Epithelial cell of proximal tubule (primary cell): ENCODE measurements at regions not wholly inside any gene's neighbourhood (a gene's known extent, or its start where the extent isn't known, plus 50 kb on each side); places are given as distances from the start of the nearest gene placed in this dataset.
"Not testable (repeated sequence)": the region's sequence is repeated elsewhere in the genome, so short reads cannot be mapped to it uniquely, and the experiment has no call there.

Source experiments
- DNase-seq: peaks from one replicate; pipeline ENCODE4 v3.0.0-alpha.2; 2011; ENCODE audit warnings: low read depth
- H3K4me3 ChIP-seq: 2 replicates; pipeline ENCODE4 v1.5.1; 2011; ENCODE audit warnings: low read depth, mild to moderate bottlenecking, low read length
- TF ChIP-seq, protein P1 (sequence below): conservative IDR thresholded peaks from 2 replicates; pipeline ENCODE4 v1.5.1; 2012; ENCODE audit warnings: low read depth, mild to moderate bottlenecking, low read length

DNA sequence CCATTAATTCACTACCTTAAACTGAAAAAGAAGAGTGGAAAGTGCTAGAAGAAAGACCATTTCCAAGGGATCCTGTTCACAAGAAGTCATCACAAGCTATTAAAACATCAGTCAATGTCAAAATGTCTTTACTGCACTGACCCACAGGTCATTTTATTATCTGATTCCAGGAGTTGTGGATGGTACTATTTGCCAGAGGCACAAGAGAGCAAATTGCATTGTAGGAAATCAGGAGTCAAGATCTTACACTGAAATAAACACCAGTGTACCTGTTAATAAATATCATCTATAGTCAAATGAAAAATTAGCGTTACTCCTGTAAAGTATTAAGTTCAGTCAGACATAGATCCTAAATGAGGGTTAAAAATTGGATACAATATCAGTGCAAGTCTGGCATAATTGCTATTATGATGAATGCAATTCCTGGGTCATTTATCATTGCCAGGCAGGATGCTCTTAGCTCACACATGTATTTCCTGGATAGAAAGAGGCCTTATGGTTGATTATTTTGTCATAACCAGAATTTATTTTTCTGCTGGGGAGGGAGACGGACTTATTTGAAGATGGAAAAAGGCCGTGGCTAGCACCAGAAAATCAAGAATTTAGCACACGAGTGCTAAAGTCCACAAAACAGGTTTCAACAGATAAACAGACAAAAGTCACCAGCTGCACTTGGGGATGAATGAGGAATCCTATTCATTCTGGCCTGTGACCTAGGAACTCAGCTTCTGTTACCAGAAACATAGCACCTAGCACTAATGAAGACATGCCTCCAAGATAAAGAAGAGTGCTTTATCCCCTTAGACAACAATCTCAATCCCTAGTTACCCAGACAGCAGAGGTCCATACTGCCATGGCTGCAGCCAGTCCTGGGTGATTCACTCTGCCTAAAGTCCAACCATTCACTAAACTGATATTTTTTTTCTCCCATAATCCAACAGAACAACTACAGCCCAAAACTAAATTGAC, 683.1 kb upstream of the POM121L12 start:
- no peak overlapping the region for H3K4me3 ChIP-seq
- TF ChIP-seq, protein P1, sequence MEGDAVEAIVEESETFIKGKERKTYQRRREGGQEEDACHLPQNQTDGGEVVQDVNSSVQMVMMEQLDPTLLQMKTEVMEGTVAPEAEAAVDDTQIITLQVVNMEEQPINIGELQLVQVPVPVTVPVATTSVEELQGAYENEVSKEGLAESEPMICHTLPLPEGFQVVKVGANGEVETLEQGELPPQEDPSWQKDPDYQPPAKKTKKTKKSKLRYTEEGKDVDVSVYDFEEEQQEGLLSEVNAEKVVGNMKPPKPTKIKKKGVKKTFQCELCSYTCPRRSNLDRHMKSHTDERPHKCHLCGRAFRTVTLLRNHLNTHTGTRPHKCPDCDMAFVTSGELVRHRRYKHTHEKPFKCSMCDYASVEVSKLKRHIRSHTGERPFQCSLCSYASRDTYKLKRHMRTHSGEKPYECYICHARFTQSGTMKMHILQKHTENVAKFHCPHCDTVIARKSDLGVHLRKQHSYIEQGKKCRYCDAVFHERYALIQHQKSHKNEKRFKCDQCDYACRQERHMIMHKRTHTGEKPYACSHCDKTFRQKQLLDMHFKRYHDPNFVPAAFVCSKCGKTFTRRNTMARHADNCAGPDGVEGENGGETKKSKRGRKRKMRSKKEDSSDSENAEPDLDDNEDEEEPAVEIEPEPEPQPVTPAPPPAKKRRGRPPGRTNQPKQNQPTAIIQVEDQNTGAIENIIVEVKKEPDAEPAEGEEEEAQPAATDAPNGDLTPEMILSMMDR: no peak
- no peak for DNase-seq

DNA sequence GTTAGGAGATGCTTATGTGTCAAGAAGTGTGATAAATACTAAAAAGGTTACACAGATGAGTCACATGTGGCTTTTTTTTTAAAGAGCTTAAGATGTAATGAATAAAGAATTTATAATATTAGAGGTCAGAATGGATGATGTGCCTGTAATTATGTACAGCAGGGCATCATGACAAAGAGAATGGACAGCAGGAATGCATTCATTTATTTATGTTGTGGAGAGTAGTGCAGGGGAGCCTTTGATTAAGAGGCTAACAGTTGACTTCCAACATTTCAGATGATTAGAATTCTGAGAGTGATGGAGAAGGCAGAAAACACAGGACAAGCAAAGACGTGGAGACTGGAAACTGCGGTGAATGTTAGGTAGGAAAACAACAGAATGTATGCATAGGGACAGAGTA, 691.4 kb upstream of the POM121L12 start:
- no peak for DNase-seq
- H3K4me3 ChIP-seq: no peak overlapping the region
- TF ChIP-seq, protein P1: no peak

DNA sequence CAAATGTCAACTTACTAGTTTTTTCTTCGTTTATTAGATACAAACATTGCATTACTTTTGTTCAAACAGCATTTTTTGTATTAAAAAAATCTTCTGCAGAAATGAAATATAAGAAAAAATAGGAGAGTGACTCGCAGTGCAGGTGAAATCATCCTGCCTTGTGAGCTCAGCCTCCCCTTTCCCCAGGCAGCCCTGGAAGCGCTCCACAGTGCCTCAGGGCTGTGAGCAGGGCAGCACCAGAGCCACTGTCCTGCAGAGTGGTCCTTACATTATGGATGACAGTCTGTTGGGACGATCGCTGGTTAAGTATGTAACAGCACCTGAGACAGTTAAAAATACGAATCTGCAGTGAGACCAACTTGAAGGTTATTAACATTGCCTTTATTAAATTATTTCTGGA, 695.4 kb upstream of the POM121L12 start:
- no peak overlapping the region for H3K4me3 ChIP-seq
- TF ChIP-seq, protein P1: no peak

DNA sequence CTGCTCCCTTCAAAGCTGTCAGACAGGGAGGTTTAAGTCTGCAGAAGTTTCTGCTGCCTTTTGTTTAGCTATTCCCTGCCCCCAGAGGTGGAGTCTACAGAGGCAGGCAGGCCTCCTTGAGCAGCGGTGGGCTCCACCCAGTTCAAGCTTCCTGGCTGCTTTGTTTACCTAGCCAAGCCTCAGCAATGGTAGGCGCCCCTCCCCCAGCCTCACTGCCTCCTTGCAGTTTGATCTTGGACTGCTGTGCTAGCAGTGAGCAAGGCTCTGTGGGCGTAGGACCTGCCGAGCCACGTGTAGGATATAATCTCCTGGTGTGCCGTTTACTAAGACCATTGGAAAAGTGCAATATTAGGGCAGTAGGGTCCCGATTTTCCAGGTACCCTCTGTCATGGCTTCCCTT, 707.1 kb upstream of the POM121L12 start:
- not testable (repeated sequence) for DNase-seq

More for the DNA sequence above, 695.4 kb upstream of the POM121L12 start:
- no peak for DNase-seq

DNA sequence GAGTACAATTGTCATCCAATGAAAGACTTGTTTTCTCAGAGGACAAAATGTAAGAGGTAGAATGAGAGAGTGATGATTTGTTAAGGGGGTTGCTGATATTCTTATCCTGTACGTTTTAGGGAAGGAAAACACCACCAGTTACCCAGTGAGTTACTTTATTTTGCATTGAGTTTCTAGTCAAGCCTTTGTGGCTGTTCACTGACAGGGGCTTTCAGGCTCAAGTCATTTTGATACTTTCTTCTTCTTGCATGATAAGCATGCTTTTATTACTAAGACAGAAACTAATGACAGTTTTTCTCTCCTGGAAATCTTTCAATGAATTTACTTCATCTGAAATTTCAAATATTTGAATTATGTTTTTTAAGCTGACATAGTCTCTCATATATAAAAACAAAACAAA, 710.2 kb upstream of the POM121L12 start:
- no peak overlapping the region for H3K4me3 ChIP-seq
- DNase-seq: no peak
- TF ChIP-seq, protein P1: no peak

More for the DNA sequence above, 707.1 kb upstream of the POM121L12 start:
- H3K4me3 ChIP-seq: not testable (repeated sequence)

DNA sequence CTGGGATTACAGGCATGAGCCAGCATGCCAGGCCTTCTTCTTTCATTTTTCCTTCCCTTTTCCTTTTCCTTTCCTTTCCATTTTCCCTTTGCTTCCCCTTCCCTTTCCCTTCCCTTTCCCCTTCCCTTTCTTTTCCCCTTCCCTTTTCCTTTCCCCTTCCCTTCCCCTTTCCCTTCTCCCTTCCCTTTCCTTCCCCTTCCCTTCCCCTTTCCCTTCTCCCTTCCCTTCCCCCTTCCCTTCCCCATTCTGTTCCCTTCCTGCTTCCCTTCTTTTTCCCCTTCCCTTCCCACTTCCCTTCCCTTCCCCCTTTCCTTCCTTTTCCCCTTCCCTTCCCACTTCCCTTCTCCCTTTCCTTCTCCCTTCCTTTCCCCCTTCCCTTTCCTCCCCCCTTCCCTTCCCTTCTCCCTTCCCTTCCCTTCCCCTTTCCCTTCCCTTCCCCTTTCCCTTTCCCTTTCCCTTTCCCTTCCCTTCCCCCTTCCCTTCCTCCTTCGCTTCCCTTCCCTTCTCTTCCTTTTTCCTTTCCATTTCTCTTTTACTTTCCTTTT, 712.2 kb upstream of the POM121L12 start:
- TF ChIP-seq, protein P1: no peak
- H3K4me3 ChIP-seq: no peak overlapping the region
- no peak for DNase-seq

DNA sequence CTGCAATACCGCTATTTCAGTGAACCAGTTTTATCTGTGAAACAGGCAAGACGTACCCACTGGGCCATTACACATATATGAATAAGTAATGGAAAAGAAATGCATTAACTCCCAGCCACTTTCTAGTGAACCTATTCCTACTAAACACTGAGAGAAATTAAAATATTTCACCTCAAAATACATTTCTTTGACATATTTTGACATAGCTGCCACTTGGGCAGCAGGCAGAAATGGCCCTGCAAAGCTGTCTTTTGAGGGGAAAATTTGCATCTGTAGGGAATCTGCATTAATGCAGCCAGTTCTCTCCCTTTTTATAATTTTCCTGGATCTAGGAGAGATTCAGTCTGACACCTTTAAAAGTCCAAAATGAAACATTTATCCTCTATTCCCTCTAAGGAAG, 714.8 kb upstream of the POM121L12 start:
- TF ChIP-seq, protein P1: no peak
- H3K4me3 ChIP-seq: no peak overlapping the region
- DNase-seq: no peak
